Loucy (cell line): ENCODE measurements at regions not wholly inside any gene's neighbourhood (a gene's known extent, or its start where the extent isn't known, plus 50 kb on each side); places are given as distances from the start of the nearest gene placed in this dataset.

Source experiments
- H2AFZ ChIP-seq: fragments of 200-600 bp; sonication (generic); 2 replicates; pipeline ENCODE4 v1.6.0; 2016; ENCODE audit warnings: antibody characterized with exemption, mild to moderate bottlenecking, low read length, moderate library complexity
- H3F3A ChIP-seq: fragments of 200-600 bp; 2 replicates; pipeline ENCODE4 v1.6.0; 2016; ENCODE audit warnings: antibody characterized with exemption, low read depth, mild to moderate bottlenecking
- H3K27me3 ChIP-seq: fragments of 200-600 bp; sonication (generic); 2 replicates; pipeline ENCODE4 v1.6.1; 2014; ENCODE audit warnings: low read length, mild to moderate bottlenecking; ENCODE audit not compliant: insufficient read depth, poor library complexity, severe bottlenecking
- H3K36me3 ChIP-seq: fragments of 200-600 bp; sonication (generic); 2 replicates; pipeline ENCODE4 v1.6.1; 2016; ENCODE audit warnings: low read length; ENCODE audit not compliant: insufficient read depth
- H3K4me1 ChIP-seq: fragments of 200-600 bp; sonication (generic); 2 replicates; pipeline ENCODE4 v1.5.1; 2014; ENCODE audit warnings: low read length, mild to moderate bottlenecking; ENCODE audit not compliant: insufficient read depth, poor library complexity, severe bottlenecking
- H3K4me2 ChIP-seq: fragments of 200-600 bp; sonication (generic); 2 replicates; pipeline ENCODE4 v1.6.0; 2014; ENCODE audit warnings: antibody characterized with exemption, low read length, low read depth, mild to moderate bottlenecking; ENCODE audit not compliant: poor library complexity, severe bottlenecking
- H3K4me3 ChIP-seq: fragments of 200-600 bp; sonication (generic); 2 replicates; pipeline ENCODE4 v1.5.1; 2014; ENCODE audit warnings: low read length, mild to moderate bottlenecking, mixed read lengths; ENCODE audit not compliant: poor library complexity, severe bottlenecking
- H3K79me2 ChIP-seq: fragments of 200-600 bp; sonication (generic); 2 replicates; pipeline ENCODE4 v1.6.1; 2014; ENCODE audit warnings: low read length; ENCODE audit not compliant: insufficient read depth
- H3K9ac ChIP-seq: fragments of 200-600 bp; sonication (generic); 2 replicates; pipeline ENCODE4 v1.6.0; 2014; ENCODE audit warnings: mild to moderate bottlenecking, low read depth, low read length, moderate library complexity; ENCODE audit not compliant: poor library complexity, severe bottlenecking
- H3K9me2 ChIP-seq: fragments of 200-600 bp; sonication (generic); replicated peaks from 2 replicates; pipeline ENCODE4 v1.6.1; 2016; ENCODE audit warnings: low read depth, low read length, mixed read lengths
- H3K9me3 ChIP-seq: fragments of 200-600 bp; sonication (generic); 2 replicates; pipeline ENCODE4 v1.6.1; 2014; ENCODE audit warnings: mild to moderate bottlenecking, antibody characterized with exemption, low read length, low read depth; ENCODE audit not compliant: insufficient read depth
- H4K20me1 ChIP-seq: fragments of 200-600 bp; sonication (generic); 2 replicates; pipeline ENCODE4 v1.6.0; 2014; ENCODE audit warnings: antibody characterized with exemption, low read length, mild to moderate bottlenecking; ENCODE audit not compliant: insufficient read depth, poor library complexity, severe bottlenecking
- EZH2phosphoT487 ChIP-seq: fragments of 200-600 bp; IDR thresholded peaks from 2 replicates; pipeline ENCODE4 v1.6.1; 2018; ENCODE audit warnings: antibody characterized with exemption, mild to moderate bottlenecking, moderate library complexity, borderline replicate concordance
- TF ChIP-seq, protein P1 (sequence below): fragments of 200-600 bp; sonication (generic); conservative IDR thresholded peaks from 2 replicates; pipeline ENCODE4 v1.5.1; 2014; ENCODE audit warnings: mild to moderate bottlenecking, antibody characterized with exemption, low read length

DNA sequence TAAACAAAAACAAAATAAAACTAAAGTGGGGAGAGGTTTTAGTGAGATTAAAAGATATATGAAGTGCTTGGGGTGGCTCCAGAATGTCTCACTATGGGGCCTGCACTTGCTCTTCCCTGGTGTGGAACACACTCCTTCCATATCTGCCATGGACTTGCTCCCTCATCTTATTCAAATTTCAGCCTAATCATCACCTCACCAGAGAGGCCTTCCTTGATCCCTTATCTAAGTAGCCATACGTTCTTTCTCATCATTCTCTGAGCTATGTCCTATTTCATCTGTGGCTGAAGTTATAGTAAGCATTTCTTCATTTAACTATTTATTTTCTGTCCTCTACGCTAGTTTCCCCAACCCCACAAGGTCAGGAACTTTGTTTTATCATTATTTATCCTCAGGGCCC lies 511.7 kb downstream of the NTRK3 start:
- no peak overlapping the region for H3K4me2 ChIP-seq
- no peaks in the 10 kb centered on the region for H3K9me2 ChIP-seq
- no peaks in the 10 kb centered on the region for H3F3A ChIP-seq
- no peaks in the 10 kb centered on the region for H3K4me1 ChIP-seq
- no peak overlapping the region for H3K4me3 ChIP-seq
- no peaks in the 10 kb centered on the region for H3K79me2 ChIP-seq
- no peaks in the 10 kb centered on the region for H4K20me1 ChIP-seq
- no peaks in the 10 kb centered on the region for H3K36me3 ChIP-seq
- no peak overlapping the region for H3K9ac ChIP-seq
- no peak overlapping the region for H2AFZ ChIP-seq
- no peaks in the 10 kb centered on the region for H3K27me3 ChIP-seq
- no peaks in the 10 kb centered on the region for H3K9me3 ChIP-seq
- no peak for TF ChIP-seq EZH2phosphoT487
- TF ChIP-seq, protein P1, sequence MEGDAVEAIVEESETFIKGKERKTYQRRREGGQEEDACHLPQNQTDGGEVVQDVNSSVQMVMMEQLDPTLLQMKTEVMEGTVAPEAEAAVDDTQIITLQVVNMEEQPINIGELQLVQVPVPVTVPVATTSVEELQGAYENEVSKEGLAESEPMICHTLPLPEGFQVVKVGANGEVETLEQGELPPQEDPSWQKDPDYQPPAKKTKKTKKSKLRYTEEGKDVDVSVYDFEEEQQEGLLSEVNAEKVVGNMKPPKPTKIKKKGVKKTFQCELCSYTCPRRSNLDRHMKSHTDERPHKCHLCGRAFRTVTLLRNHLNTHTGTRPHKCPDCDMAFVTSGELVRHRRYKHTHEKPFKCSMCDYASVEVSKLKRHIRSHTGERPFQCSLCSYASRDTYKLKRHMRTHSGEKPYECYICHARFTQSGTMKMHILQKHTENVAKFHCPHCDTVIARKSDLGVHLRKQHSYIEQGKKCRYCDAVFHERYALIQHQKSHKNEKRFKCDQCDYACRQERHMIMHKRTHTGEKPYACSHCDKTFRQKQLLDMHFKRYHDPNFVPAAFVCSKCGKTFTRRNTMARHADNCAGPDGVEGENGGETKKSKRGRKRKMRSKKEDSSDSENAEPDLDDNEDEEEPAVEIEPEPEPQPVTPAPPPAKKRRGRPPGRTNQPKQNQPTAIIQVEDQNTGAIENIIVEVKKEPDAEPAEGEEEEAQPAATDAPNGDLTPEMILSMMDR: no peak

DNA sequence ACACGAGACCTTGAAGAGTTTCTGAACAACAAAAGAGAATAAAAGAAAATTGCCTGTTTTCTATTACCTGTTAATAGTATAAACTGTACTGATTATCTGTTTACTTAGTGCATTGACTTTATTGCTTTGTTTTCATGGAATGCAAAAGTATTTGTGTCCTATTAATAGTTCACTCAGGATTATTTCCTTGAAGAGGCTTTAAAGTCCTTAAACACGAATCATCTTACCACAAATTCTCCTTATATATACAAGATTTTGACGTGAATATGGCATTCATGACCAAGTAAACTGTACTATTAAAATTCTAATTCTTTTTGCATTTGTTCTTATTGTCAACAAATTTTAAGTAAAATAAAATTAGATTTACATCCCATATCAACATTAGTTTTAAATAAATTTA lies 513.0 kb downstream of the NTRK3 start:
- Histone ChIP-seq H3K9me3 (no peaks in the 10 kb centered on the region), H3K4me1 (no peaks in the 10 kb centered on the region), H3K4me2 (no peak overlapping the region), H3K79me2 (no peaks in the 10 kb centered on the region), H4K20me1 (no peaks in the 10 kb centered on the region), H3F3A (no peaks in the 10 kb centered on the region), H3K9ac (no peak overlapping the region), H3K9me2 (no peaks in the 10 kb centered on the region), H3K36me3 (no peaks in the 10 kb centered on the region), H3K27me3 (no peaks in the 10 kb centered on the region), H2AFZ (no peak overlapping the region), H3K4me3 (no peak overlapping the region)
- no peak for TF ChIP-seq EZH2phosphoT487
- TF ChIP-seq, protein P1: no peak

- H3K27me3 ChIP-seq: no peaks in the 10 kb centered on the region
- H3K9me3 ChIP-seq: no peaks in the 10 kb centered on the region
- H3K9me2 ChIP-seq: no peaks in the 10 kb centered on the region
- H2AFZ ChIP-seq: no peak overlapping the region
- no peak overlapping the region for H3K4me3 ChIP-seq
- H3K79me2 ChIP-seq: no peaks in the 10 kb centered on the region
- no peaks in the 10 kb centered on the region for H3K36me3 ChIP-seq
- no peaks in the 10 kb centered on the region for H3K4me1 ChIP-seq
- no peak overlapping the region for H3K4me2 ChIP-seq
- H3F3A ChIP-seq: no peaks in the 10 kb centered on the region
- no peak overlapping the region for H3K9ac ChIP-seq
- H4K20me1 ChIP-seq: no peaks in the 10 kb centered on the region
- TF ChIP-seq, protein P1: no peak
- TF ChIP-seq EZH2phosphoT487: no peak
Observed at GRCh38 chr15:87741350-87741749, 515.2 kb downstream of the NTRK3 start.
